GM12872 (cell line): ENCODE measurements at regions not wholly inside any gene's neighbourhood (a gene's known extent, or its start where the extent isn't known, plus 50 kb on each side); places are given as distances from the start of the nearest gene placed in this dataset.

Source experiments
- TF ChIP-seq, protein P1 (sequence below): IDR thresholded peaks from 3 replicates; pipeline ENCODE4 v1.5.1; 2011; ENCODE audit warnings: low read depth, mild to moderate bottlenecking, low read length, moderate library complexity; ENCODE audit not compliant: insufficient read depth

GRCh38 chr4:58219179-58219578 is 1109.0 kb upstream of the IGFBP7 start:
- TF ChIP-seq, protein P1, sequence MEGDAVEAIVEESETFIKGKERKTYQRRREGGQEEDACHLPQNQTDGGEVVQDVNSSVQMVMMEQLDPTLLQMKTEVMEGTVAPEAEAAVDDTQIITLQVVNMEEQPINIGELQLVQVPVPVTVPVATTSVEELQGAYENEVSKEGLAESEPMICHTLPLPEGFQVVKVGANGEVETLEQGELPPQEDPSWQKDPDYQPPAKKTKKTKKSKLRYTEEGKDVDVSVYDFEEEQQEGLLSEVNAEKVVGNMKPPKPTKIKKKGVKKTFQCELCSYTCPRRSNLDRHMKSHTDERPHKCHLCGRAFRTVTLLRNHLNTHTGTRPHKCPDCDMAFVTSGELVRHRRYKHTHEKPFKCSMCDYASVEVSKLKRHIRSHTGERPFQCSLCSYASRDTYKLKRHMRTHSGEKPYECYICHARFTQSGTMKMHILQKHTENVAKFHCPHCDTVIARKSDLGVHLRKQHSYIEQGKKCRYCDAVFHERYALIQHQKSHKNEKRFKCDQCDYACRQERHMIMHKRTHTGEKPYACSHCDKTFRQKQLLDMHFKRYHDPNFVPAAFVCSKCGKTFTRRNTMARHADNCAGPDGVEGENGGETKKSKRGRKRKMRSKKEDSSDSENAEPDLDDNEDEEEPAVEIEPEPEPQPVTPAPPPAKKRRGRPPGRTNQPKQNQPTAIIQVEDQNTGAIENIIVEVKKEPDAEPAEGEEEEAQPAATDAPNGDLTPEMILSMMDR: no peak

DNA sequence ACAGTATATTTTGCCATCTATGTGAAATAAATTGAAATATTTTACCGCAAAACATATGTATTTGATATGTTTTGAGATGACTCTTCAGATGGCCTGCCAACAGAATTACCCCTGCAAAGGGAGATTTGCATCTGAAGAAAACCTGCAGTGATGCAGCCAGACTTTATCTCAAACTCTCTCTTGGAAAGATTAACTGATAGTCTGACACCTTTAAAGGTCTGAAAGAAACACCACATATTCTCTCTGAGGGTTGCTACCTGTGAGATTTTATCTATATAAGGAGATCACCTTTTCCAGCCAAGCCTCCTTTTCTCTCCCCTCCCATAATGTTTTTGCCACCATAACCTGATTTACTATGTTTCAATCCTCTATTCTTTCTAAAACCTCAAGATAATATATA is 1106.3 kb upstream of the IGFBP7 start:
- TF ChIP-seq, protein P1: no peak

GRCh38 chr4:58214376-58214775 is 1104.2 kb upstream of the IGFBP7 start:
- TF ChIP-seq, protein P1: no peak

- TF ChIP-seq, protein P1: no peak
These were observed 1099.4 kb upstream of the IGFBP7 start for GRCh38 chr4:58209551-58209950.

- TF ChIP-seq, protein P1: no peak
These were observed 1098.8 kb upstream of the IGFBP7 start for GRCh38 chr4:58209001-58209400.

DNA sequence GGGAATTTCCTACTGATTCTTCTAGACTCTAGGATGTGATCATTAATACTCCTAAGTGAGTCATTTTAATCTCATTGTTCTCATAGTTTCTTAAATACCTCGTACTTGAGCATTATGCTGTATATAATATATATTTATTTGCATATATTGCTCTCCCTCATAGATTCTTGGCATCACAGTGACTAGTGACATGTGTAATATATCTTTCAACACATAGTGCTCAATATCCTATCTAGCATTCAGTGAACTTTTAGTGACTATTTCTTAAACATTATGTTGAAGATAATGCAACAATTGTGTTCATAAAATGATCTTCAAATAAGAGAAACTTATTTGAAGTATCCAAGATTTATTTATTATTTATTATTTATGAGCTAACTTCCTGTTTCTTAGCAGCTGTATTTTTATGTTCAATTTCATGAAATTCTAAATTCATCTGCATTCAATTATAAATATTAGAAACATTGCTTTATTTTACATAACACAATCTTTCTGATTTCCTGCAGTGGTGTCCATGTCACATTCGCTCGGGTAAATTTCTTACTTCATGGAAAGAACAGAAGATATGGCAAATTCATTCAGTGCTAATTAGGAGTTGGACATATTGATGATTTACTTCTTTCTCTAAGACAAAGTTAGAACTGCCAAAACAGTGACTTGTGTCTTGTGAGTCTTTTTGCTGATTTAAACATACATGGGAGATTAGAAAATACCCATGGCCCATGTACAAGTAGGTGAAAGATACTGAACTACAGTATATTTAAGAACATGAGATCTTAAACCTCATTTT is 1095.5 kb upstream of the IGFBP7 start:
- TF ChIP-seq, protein P1: no peak

- TF ChIP-seq, protein P1: no peak
These were observed 1082.0 kb upstream of the IGFBP7 start for GRCh38 chr4:58192217-58192616.
